Tibial nerve (tissue), 3 donors: ENCODE measurements at regions not wholly inside any gene's neighbourhood (a gene's known extent, or its start where the extent isn't known, plus 50 kb on each side); places are given as distances from the start of the nearest gene placed in this dataset.

ENCODE experiments used
- POLR2A ChIP-seq, 2 donors: fragments of 450-650 bp; IDR thresholded peaks; one replicate each; pipeline ENCODE4 v1.6.1; 2017; ENCODE audit warnings: antibody characterized with exemption in 2 of 2, mild to moderate bottlenecking in 2 of 2, moderate library complexity in 2 of 2
- TF ChIP-seq, protein P1 (sequence below), 5 experiments: fragments of 200-600 bp in 3 of 5; fragments of 450-650 bp in 2 of 5; sonication (generic) in 3 of 5; IDR thresholded peaks; one replicate each; pipeline ENCODE4 v1.5.1; 2016 to 2019; ENCODE audit warnings: antibody characterized with exemption in 5 of 5, mild to moderate bottlenecking in 3 of 5, moderate library complexity in 2 of 5

DNA sequence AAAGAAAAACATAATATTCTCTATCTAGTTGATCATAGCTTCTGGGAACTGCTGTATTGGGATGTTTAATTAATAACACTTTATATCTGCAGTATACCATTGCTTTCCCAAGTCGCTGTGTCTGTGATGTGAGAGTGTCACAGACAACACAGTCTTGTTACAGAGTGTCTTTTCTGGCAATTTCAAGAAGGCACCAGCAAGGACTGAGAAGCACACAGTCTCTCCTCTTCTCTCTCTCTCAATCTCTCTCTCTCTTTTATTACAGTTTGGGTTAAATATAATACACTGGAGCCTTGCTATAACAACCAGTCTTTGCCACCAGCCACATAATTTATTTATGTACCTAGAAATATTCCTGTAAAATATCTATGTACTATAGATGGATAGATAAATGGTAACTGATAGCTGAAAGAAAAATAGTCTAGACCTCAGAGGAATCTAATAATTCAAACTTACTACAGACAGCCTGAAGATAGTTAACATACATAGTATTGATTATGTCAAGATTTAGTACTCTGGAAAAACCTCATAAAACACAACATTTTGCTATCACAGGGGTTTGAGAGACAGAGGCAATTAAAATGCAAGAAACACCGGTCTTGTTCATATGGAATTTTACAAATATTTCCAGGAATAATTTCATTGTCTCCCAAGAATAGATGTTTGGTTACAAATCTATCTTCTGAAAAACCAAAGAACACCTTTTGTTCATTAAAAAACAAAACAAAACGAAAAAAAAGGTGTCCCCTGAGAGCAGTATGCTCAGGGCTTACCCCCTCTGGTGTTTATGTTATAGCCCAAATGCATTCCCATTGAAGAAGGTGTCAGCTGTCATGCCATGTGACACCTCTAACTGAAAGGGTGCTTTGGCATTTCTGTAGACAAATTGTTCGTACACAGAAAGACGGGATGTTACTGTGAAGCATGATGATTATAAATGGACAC lies 507.8 kb downstream of the TBC1D4 start:
- TF ChIP-seq, protein P1, sequence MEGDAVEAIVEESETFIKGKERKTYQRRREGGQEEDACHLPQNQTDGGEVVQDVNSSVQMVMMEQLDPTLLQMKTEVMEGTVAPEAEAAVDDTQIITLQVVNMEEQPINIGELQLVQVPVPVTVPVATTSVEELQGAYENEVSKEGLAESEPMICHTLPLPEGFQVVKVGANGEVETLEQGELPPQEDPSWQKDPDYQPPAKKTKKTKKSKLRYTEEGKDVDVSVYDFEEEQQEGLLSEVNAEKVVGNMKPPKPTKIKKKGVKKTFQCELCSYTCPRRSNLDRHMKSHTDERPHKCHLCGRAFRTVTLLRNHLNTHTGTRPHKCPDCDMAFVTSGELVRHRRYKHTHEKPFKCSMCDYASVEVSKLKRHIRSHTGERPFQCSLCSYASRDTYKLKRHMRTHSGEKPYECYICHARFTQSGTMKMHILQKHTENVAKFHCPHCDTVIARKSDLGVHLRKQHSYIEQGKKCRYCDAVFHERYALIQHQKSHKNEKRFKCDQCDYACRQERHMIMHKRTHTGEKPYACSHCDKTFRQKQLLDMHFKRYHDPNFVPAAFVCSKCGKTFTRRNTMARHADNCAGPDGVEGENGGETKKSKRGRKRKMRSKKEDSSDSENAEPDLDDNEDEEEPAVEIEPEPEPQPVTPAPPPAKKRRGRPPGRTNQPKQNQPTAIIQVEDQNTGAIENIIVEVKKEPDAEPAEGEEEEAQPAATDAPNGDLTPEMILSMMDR (IDR thresholded peaks at IDR 0.05) = no peak
- TF ChIP-seq POLR2A (IDR thresholded peaks at IDR 0.05) = no peak
